ENCODE measurements at regions not wholly inside any gene's neighbourhood (a gene's known extent, or its start where the extent isn't known, plus 50 kb on each side); places are given as distances from the start of the nearest gene placed in this dataset.

GRCh38 chr2:196489371-196489770, 150.1 kb upstream of the CCDC150 start:
- H3K36me3 ChIP-seq (replicated peaks; ENCODE audit: insufficient read depth, low read depth) = no peaks in the 10 kb centered on the region
- H3K27ac ChIP-seq = no peak overlapping the region
- H3K9me3 ChIP-seq (ENCODE audit: low read depth) = no peaks in the 10 kb centered on the region
- no peak for DNase-seq (ENCODE audit: low spot score)
- H3K9me2 ChIP-seq (replicated peaks; ENCODE audit: insufficient read depth) = no peaks in the 10 kb centered on the region
- no peaks in the 10 kb centered on the region for H3K4me1 ChIP-seq (ENCODE audit: insufficient read depth)
- TF ChIP-seq EZH2phosphoT487 (IDR thresholded peaks at IDR 0.05; ENCODE audit: low read depth, severe bottlenecking, unreplicated experiment) = no peak
- no peak for TF ChIP-seq EZH2 (IDR thresholded peaks at IDR 0.05; ENCODE audit: borderline replicate concordance)
- no peak for TF ChIP-seq CTCF (IDR thresholded peaks at IDR 0.05; ENCODE audit: poor library complexity)
- no peak overlapping the region for H2AFZ ChIP-seq
- no peaks in the 10 kb centered on the region for H3K79me2 ChIP-seq
- H4K20me1 ChIP-seq (ENCODE audit: insufficient read depth, poor library complexity, severe bottlenecking) = no peaks in the 10 kb centered on the region
- no peak overlapping the region for H3K4me2 ChIP-seq
- 92% methylated on average over 1 of the region's 1 CpG for WGBS (ENCODE audit: low lambda C conversion rate, missing lambda C conversion rate)
- no peak overlapping the region for H3K4me3 ChIP-seq
- H3K27me3 ChIP-seq = no peaks in the 10 kb centered on the region

GRCh38 chr2:196492946-196493345, 146.6 kb upstream of the CCDC150 start:
- H3K27ac ChIP-seq = no peak overlapping the region
- DNase-seq (ENCODE audit: low spot score) = no peak
- H2AFZ ChIP-seq = no peak overlapping the region
- no peaks in the 10 kb centered on the region for H3K9me2 ChIP-seq (replicated peaks; ENCODE audit: insufficient read depth)
- H3K36me3 ChIP-seq (replicated peaks; ENCODE audit: insufficient read depth, low read depth) = no peaks in the 10 kb centered on the region
- TF ChIP-seq EZH2 (IDR thresholded peaks at IDR 0.05; ENCODE audit: borderline replicate concordance) = no peak
- TF ChIP-seq CTCF (IDR thresholded peaks at IDR 0.05; ENCODE audit: poor library complexity) = no peak
- no peak for TF ChIP-seq EZH2phosphoT487 (IDR thresholded peaks at IDR 0.05; ENCODE audit: low read depth, severe bottlenecking, unreplicated experiment)
- no peaks in the 10 kb centered on the region for H3K4me1 ChIP-seq (ENCODE audit: insufficient read depth)
- H3K4me3 ChIP-seq = no peak overlapping the region
- no peaks in the 10 kb centered on the region for H3K79me2 ChIP-seq
- WGBS (ENCODE audit: low lambda C conversion rate, missing lambda C conversion rate) = 97% methylated on average over 3 of the region's 3 CpGs
- H3K4me2 ChIP-seq = no peak overlapping the region
- no peaks in the 10 kb centered on the region for H3K27me3 ChIP-seq
- H3K9me3 ChIP-seq (ENCODE audit: low read depth) = no peaks in the 10 kb centered on the region
- no peaks in the 10 kb centered on the region for H4K20me1 ChIP-seq (ENCODE audit: insufficient read depth, poor library complexity, severe bottlenecking)

GRCh38 chr2:196498962-196499361, 140.6 kb upstream of the CCDC150 start:
- H3K9me3 ChIP-seq (ENCODE audit: low read depth) = peaks cover 5% of the 10 kb centered on the region
- TF ChIP-seq EZH2 (IDR thresholded peaks at IDR 0.05; ENCODE audit: borderline replicate concordance) = no peak
- no peak for TF ChIP-seq EZH2phosphoT487 (IDR thresholded peaks at IDR 0.05; ENCODE audit: low read depth, severe bottlenecking, unreplicated experiment)
- TF ChIP-seq CTCF (IDR thresholded peaks at IDR 0.05; ENCODE audit: poor library complexity) = no peak
- no peaks in the 10 kb centered on the region for H3K79me2 ChIP-seq
- no peaks in the 10 kb centered on the region for H4K20me1 ChIP-seq (ENCODE audit: insufficient read depth, poor library complexity, severe bottlenecking)
- no peaks in the 10 kb centered on the region for H3K36me3 ChIP-seq (replicated peaks; ENCODE audit: insufficient read depth, low read depth)
- no peak overlapping the region for H3K4me2 ChIP-seq
- H3K27ac ChIP-seq = no peak overlapping the region
- no peak for DNase-seq (ENCODE audit: low spot score)
- H2AFZ ChIP-seq = no peak overlapping the region
- no peaks in the 10 kb centered on the region for H3K4me1 ChIP-seq (ENCODE audit: insufficient read depth)
- no peaks in the 10 kb centered on the region for H3K27me3 ChIP-seq
- H3K4me3 ChIP-seq = no peak overlapping the region
- no peaks in the 10 kb centered on the region for H3K9me2 ChIP-seq (replicated peaks; ENCODE audit: insufficient read depth)
- WGBS (ENCODE audit: low lambda C conversion rate, missing lambda C conversion rate) = 90% methylated on average over 3 of the region's 3 CpGs

GRCh38 chr2:196499686-196500085, 139.8 kb upstream of the CCDC150 start:
- H3K4me1 ChIP-seq (ENCODE audit: insufficient read depth) = no peaks in the 10 kb centered on the region
- no peak overlapping the region for H3K4me3 ChIP-seq
- H2AFZ ChIP-seq = no peak overlapping the region
- H3K9me2 ChIP-seq (replicated peaks; ENCODE audit: insufficient read depth) = no peaks in the 10 kb centered on the region
- no peaks in the 10 kb centered on the region for H3K79me2 ChIP-seq
- H3K27ac ChIP-seq = no peak overlapping the region
- 86% methylated on average over 2 of the region's 2 CpGs for WGBS (ENCODE audit: low lambda C conversion rate, missing lambda C conversion rate)
- TF ChIP-seq EZH2phosphoT487 (IDR thresholded peaks at IDR 0.05; ENCODE audit: low read depth, severe bottlenecking, unreplicated experiment) (no peak), CTCF (IDR thresholded peaks at IDR 0.05; ENCODE audit: poor library complexity) (no peak), EZH2 (IDR thresholded peaks at IDR 0.05; ENCODE audit: borderline replicate concordance) (no peak)
- no peak for DNase-seq (ENCODE audit: low spot score)
- peaks cover 5% of the 10 kb centered on the region for H3K9me3 ChIP-seq (ENCODE audit: low read depth)
- H3K36me3 ChIP-seq (replicated peaks; ENCODE audit: insufficient read depth, low read depth) = no peaks in the 10 kb centered on the region
- no peak overlapping the region for H3K4me2 ChIP-seq
- H3K27me3 ChIP-seq = no peaks in the 10 kb centered on the region
- H4K20me1 ChIP-seq (ENCODE audit: insufficient read depth, poor library complexity, severe bottlenecking) = no peaks in the 10 kb centered on the region

Measured in hepatocyte (in vitro differentiated cells).